Activated CD8-positive, alpha-beta memory T cell treated with anti-CD3 and anti-CD28 coated beads for 4 hours (primary cell): ENCODE measurements at regions not wholly inside any gene's neighbourhood (a gene's known extent, or its start where the extent isn't known, plus 50 kb on each side); places are given as distances from the start of the nearest gene placed in this dataset.
"Not testable (repeated sequence)": the region's sequence is repeated elsewhere in the genome, so short reads cannot be mapped to it uniquely, and the experiment has no call there.

Experiments
- DNase-seq, 2 donors: peaks; one replicate each; pipeline ENCODE4 v3.0.0-alpha.2; 2020; ENCODE audit warnings: low read depth in 2 of 2

DNA sequence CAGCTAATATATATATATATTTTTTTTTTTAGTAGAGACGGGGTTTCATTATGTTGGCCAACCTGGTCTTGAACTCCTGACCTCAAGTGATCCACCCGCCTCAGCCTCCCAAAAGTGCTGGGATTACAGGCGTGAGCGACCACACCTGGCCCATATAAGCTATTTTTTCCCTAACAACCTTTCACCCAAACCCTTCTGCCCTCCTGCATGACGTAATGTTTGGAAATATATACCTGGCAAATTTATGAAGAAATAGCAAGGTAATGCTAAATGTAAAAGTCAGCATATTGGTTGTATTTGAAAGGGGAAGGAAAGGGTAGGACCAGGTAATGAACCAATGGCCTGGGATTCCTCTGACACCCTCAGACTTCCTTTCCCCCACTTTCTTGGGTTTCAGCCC, 325.5 kb upstream of the ARID1B start:
- DNase-seq = no peak

DNA sequence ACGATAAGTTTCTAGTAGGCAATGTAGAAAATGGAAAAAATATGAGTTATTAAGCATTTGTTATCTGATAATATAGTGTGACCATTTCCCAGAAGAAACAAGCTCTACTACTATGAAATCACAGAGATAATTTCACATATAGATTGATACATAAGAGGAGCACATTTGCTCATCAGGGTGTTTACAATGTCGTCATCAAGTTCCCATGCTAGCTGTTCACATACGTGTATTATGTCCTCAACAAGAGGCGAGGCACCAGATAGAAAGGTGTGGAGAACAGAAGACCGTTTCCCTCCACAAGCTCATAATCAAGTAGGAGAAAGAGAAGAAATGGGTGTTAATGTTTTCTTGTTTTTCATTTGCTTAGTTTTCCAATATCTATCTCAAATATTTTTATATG, 326.1 kb upstream of the ARID1B start:
- no peak for DNase-seq

- DNase-seq = no peak
Observed at GRCh38 chr6:156450421-156450820, 326.8 kb upstream of the ARID1B start.

- DNase-seq = no peak
Observed at GRCh38 chr6:156449569-156449968, 327.6 kb upstream of the ARID1B start.

DNA sequence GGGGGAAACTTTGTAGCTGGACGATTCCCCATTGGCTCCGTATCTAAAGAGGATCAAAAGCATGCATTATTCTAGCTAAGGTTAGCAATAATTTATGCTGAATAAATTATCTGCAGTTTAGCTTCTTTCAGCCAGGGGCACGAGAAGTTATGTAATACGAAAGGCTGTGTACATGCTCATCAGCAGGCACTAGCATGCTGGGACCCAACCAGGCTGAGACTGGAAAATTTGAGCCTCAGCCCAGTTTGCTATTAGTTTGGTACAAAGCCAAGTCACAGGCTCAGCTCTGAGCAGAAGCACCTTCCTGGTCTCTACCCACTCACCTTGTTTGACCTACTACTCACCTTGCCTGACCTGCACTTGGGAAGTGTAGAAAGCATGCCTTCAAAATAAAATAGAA, 328.1 kb upstream of the ARID1B start:
- no peak for DNase-seq

DNA sequence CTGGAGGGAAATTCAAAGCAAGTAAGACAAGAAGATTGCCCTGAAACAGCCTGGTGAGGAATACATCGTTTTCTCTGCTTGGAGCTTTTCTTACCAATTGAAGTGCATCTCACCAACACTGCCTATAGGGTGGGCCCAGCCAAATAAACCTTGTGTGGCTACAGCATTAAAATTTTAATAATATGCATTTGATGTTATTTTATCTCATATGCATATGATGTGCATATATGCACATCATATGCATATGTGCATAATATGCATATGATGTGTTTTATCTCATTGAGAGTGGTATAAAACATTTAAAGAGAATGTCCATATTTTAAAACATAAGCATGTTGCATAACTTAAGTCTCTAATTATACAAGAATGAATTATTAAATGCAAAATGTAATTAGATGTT, 328.6 kb upstream of the ARID1B start:
- DNase-seq = no peak

DNA sequence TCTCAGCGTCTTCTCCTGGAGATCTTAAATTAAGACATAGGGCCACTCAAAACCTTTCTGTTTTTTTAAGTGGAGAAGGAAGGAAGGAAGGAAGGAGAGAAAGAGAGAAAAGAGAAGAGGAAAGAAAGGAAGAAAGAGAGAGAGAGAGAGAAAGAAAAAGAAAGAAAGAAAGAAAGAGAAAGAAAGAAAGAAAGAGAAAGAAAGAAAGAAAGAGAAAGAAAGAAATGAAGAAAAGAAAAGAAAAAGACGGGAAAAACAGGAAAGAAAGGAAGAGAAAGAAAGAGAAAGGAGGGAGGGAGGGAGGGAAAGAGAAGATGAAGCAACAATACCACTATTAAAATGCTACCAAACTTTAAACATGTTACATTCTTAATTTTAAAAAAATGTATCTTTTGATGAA, 336.5 kb upstream of the ARID1B start:
- no peak for DNase-seq

GRCh38 chr6:156438350-156438923, 338.7 kb upstream of the ARID1B start:
- DNase-seq = no peak

GRCh38 chr6:156437121-156437879, 339.9 kb upstream of the ARID1B start:
- DNase-seq = no peak

GRCh38 chr6:156434795-156435190, 342.4 kb upstream of the ARID1B start:
- no peak for DNase-seq

GRCh38 chr6:156434049-156434794, 343.0 kb upstream of the ARID1B start:
- no peak for DNase-seq

- DNase-seq = no peak
Observed at GRCh38 chr6:156432543-156432942, 344.6 kb upstream of the ARID1B start.

GRCh38 chr6:156430386-156430785, 346.8 kb upstream of the ARID1B start:
- DNase-seq = no peak

- no peak for DNase-seq
Observed at GRCh38 chr6:156427345-156427744, 349.8 kb upstream of the ARID1B start.

DNA sequence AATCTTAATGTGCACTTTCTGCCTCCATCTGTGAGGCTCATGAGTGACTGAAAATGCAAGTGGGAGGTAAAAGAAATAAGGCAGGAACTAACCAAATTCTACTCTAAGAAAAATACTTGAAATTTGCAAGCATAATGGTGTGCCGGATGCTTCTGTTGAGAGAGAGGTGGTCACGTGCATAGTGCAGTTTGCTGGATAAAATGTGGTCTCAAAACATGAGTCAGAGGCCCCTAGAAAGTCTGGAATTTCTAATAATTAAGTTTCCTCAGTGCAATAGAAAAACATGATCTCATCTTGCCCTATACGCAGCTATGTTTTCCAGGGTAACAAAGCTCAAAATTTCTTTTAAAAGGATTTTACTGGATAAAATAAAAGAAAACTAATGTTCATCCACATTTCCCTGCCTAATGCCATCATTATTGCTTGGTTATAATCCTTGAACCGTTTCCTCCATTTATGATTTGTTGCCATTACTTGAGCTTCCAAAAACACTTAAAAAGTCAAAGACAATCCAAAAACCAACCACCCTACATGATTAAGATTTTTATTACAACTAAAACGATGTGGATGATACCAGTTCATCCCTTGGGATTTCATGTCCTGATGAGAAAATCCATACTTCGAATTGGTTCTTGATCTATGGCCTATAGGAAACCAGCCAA, 351.7 kb upstream of the ARID1B start:
- no peak for DNase-seq

- no peak for DNase-seq
Observed at GRCh38 chr6:156423829-156424228, 353.3 kb upstream of the ARID1B start.

GRCh38 chr6:156423075-156423474, 354.1 kb upstream of the ARID1B start:
- no peak for DNase-seq

GRCh38 chr6:156421933-156422332, 355.2 kb upstream of the ARID1B start:
- DNase-seq = no peak

GRCh38 chr6:156421301-156421700, 355.9 kb upstream of the ARID1B start:
- not testable (repeated sequence) for DNase-seq

DNA sequence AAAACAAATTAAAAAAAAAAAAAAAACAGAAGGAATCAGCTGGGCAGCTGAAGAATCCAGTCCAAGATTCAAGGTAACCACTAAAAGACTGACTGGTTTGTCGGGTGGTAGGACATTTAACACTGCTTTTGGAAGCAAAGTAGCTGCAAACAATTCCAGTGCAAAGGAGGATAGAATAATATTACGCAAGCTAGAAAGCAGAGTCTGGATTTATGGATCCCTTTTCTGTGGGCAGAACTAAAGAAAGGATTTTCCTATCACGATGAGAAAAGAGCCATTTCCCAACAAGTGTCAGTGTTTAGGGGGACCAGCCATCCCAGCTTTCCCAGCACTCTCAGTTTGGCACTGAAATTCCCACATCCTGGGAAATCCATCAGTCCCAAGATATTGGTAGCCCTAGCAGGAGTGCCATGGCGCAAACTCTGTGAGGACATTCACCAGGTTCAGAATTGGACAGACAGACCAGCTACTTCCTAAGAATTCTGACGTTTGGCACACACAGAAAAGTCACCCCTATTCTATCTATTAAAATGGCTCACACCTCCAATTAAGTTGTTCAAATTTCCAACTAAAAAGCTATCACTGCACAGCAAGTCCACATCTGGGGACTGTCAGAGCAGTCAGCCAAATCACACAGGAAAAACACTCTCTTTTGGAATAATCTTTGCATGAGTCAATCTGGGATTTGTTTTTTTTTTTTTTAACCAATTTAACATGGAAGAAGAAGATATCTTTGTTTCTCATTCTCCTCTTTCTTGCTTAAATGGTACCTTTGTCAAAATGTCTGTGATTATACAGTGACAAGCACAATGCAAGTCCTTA, 356.8 kb upstream of the ARID1B start:
- DNase-seq = no peak

- no peak for DNase-seq
Observed at GRCh38 chr6:156419594-156419993, 357.6 kb upstream of the ARID1B start.

DNA sequence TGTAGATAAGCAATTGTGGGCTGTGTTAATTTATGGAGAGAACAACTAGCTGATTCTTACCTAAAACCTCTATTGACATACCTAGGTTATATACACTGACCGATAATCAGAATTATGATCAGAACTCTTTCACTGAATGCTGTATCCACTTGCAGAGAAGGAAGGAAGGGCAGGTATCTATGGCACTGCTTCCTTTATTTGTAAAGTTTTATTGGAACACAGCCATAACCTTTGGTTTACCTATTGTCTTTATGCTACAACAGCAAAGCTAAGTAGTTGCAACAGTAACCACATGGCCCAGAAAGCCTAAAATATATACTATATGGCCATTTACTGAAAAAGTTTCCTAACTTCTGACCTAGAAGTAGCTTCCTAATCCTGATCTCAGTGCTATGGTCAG, 358.9 kb upstream of the ARID1B start:
- no peak for DNase-seq
